GM21381 (cell line): ENCODE measurements at regions not wholly inside any gene's neighbourhood (a gene's known extent, or its start where the extent isn't known, plus 50 kb on each side); places are given as distances from the start of the nearest gene placed in this dataset.
"Not testable (repeated sequence)": the region's sequence is repeated elsewhere in the genome, so short reads cannot be mapped to it uniquely, and the experiment has no call there.

Source experiments
- ATAC-seq: cut with Tn5 transposase; IDR thresholded peaks from one replicate; pipeline ENCODE4 v1.9.1; 2021; ENCODE audit warnings: mild to moderate bottlenecking, moderate library complexity; ENCODE audit not compliant: unreplicated experiment

GRCh38 chr9:102514541-102514940, 480.6 kb upstream of the CYLC2 start:
- no peak for ATAC-seq

- ATAC-seq = no peak
These were observed 488.0 kb upstream of the CYLC2 start for GRCh38 chr9:102507044-102507687.

GRCh38 chr9:102506406-102506805, 488.7 kb upstream of the CYLC2 start:
- ATAC-seq = no peak

- no peak for ATAC-seq
These were observed 495.7 kb upstream of the CYLC2 start for GRCh38 chr9:102499468-102499867.

- ATAC-seq = no peak
These were observed 497.4 kb upstream of the CYLC2 start for GRCh38 chr9:102497709-102498108.

- ATAC-seq = not testable (repeated sequence)
These were observed 508.2 kb upstream of the CYLC2 start for GRCh38 chr9:102486976-102487375.

GRCh38 chr9:102483651-102484050, 511.5 kb upstream of the CYLC2 start:
- no peak for ATAC-seq

- ATAC-seq = no peak
These were observed 512.4 kb upstream of the CYLC2 start for GRCh38 chr9:102482776-102483175.

GRCh38 chr9:102479191-102479590, 515.9 kb upstream of the CYLC2 start:
- no peak for ATAC-seq

GRCh38 chr9:102474357-102474756, 520.8 kb upstream of the CYLC2 start:
- ATAC-seq = no peak

GRCh38 chr9:102469430-102469829, 525.7 kb upstream of the CYLC2 start:
- ATAC-seq = not testable (repeated sequence)

- ATAC-seq = no peak
These were observed 533.8 kb upstream of the CYLC2 start for GRCh38 chr9:102461156-102461819.

GRCh38 chr9:102459828-102460227, 535.3 kb upstream of the CYLC2 start:
- no peak for ATAC-seq

GRCh38 chr9:102456562-102456961, 538.6 kb upstream of the CYLC2 start:
- no peak for ATAC-seq

- ATAC-seq = no peak
These were observed 549.2 kb upstream of the CYLC2 start for GRCh38 chr9:102445906-102446305.

GRCh38 chr9:102445181-102445747, 549.9 kb upstream of the CYLC2 start:
- ATAC-seq = no peak

GRCh38 chr9:102439583-102439982, 555.5 kb upstream of the CYLC2 start:
- no peak for ATAC-seq

GRCh38 chr9:102436599-102436998, 558.5 kb upstream of the CYLC2 start:
- ATAC-seq = not testable (repeated sequence)

- no peak for ATAC-seq
These were observed 559.7 kb upstream of the CYLC2 start for GRCh38 chr9:102435427-102435826.

GRCh38 chr9:102434545-102434944, 560.6 kb upstream of the CYLC2 start:
- no peak for ATAC-seq

- no peak for ATAC-seq
These were observed 566.8 kb upstream of the CYLC2 start for GRCh38 chr9:102428305-102428704.

GRCh38 chr9:102416251-102416650, 578.9 kb upstream of the CYLC2 start:
- ATAC-seq = not testable (repeated sequence)
